ENCODE measurements at regions not wholly inside any gene's neighbourhood (a gene's known extent, or its start where the extent isn't known, plus 50 kb on each side); places are given as distances from the start of the nearest gene placed in this dataset.

DNA sequence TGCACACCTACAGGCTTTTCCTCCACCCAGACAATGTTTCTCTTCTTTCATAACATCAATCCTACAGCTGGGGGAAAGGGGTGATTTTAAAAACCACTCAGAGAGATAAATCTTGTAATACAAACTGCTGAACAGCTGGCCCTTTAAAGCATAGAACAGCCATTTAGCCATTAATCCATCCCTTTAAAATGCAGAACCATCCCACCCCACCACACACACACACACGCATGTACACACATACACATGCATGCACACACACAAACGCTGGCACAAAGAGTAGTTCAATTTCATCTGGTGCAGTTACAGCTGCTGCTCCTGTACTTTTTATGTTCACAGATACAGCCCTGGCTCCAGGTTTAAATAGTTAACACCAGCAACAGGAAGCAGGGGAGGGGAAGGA, 426.1 kb downstream of the MID1IP1 start:
- Histone ChIP-seq H3K27me3 (ENCODE audit: control insufficient read depth in 4 of 4, insufficient read depth in 4 of 4, low read length in 3 of 4) (no peaks in the 10 kb centered on the region), H3K4me3 (ENCODE audit: low read depth in 1 of 3, low read length in 3 of 3) (no peak overlapping the region), H3K9me3 (ENCODE audit: control insufficient read depth in 4 of 4, low read length in 3 of 4) (no peaks in the 10 kb centered on the region), H3K4me1 (ENCODE audit: control insufficient read depth in 4 of 4, insufficient read depth in 4 of 4, low read length in 3 of 4) (no peaks in the 10 kb centered on the region), H3K9ac (ENCODE audit: low read depth in 1 of 2, low read length in 2 of 2) (no peak overlapping the region), H3K27ac (ENCODE audit: low read depth in 1 of 2, low read length in 2 of 2) (no peak overlapping the region), H3K36me3 (ENCODE audit: control insufficient read depth in 4 of 4, insufficient read depth in 3 of 4, low read depth in 1 of 4, low read length in 3 of 4) (no peaks in the 10 kb centered on the region)
- DNase-seq (ENCODE audit: low spot score), result no peak
- 70% methylated on average over 2 of the region's 2 CpGs for WGBS
- TF ChIP-seq HNF4A (conservative IDR thresholded peaks at IDR 0.05) (no peak), MAX (IDR thresholded peaks at IDR 0.05) (no peak), FOXA2 (IDR thresholded peaks at IDR 0.05) (no peak), FOXA1 (IDR thresholded peaks at IDR 0.05) (no peak), RAD21 (IDR thresholded peaks at IDR 0.05) (no peak), HNF4G (IDR thresholded peaks at IDR 0.05) (no peak), GABPA (IDR thresholded peaks at IDR 0.05 in 1 of 2, conservative IDR thresholded peaks at IDR 0.05 in 1 of 2) (no peak), RXRA (IDR thresholded peaks at IDR 0.05) (no peak), JUND (IDR thresholded peaks at IDR 0.05) (no peak), REST (IDR thresholded peaks at IDR 0.05) (no peak), SP1 (IDR thresholded peaks at IDR 0.05) (no peak), YY1 (IDR thresholded peaks at IDR 0.05) (no peak), ZBTB33 (IDR thresholded peaks at IDR 0.05) (no peak)
- TF ChIP-seq, protein P1, sequence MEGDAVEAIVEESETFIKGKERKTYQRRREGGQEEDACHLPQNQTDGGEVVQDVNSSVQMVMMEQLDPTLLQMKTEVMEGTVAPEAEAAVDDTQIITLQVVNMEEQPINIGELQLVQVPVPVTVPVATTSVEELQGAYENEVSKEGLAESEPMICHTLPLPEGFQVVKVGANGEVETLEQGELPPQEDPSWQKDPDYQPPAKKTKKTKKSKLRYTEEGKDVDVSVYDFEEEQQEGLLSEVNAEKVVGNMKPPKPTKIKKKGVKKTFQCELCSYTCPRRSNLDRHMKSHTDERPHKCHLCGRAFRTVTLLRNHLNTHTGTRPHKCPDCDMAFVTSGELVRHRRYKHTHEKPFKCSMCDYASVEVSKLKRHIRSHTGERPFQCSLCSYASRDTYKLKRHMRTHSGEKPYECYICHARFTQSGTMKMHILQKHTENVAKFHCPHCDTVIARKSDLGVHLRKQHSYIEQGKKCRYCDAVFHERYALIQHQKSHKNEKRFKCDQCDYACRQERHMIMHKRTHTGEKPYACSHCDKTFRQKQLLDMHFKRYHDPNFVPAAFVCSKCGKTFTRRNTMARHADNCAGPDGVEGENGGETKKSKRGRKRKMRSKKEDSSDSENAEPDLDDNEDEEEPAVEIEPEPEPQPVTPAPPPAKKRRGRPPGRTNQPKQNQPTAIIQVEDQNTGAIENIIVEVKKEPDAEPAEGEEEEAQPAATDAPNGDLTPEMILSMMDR (IDR thresholded peaks at IDR 0.05; ENCODE audit: low read depth, low read length, missing input control), result no peak

DNA sequence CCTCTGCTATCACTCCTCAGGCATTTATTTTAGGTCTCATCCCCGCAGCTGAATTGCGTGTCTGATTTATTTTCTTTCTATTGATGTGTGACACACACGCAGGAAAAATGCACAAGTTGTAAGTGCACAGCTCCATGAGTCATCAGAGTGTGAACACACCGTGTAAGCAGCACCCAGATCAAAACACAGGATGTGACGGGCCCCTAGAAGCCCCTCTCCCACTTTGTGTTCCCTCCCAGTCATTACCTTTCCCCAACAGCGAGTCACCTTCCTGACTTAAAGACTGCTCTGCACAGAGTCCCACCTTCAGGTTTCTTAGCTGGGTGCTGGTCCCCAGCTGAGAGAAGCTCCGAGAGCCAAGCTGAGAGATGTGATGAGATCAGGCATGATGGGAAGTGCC, 436.7 kb downstream of the MID1IP1 start:
- no peaks in the 10 kb centered on the region for H3K9me3 ChIP-seq (ENCODE audit: control insufficient read depth in 4 of 4, low read length in 3 of 4)
- H3K36me3 ChIP-seq (ENCODE audit: control insufficient read depth in 4 of 4, insufficient read depth in 3 of 4, low read depth in 1 of 4, low read length in 3 of 4), result no peaks in the 10 kb centered on the region
- no peak overlapping the region for H3K27ac ChIP-seq (ENCODE audit: low read depth in 1 of 2, low read length in 2 of 2)
- no peaks in the 10 kb centered on the region for H3K4me1 ChIP-seq (ENCODE audit: control insufficient read depth in 4 of 4, insufficient read depth in 4 of 4, low read length in 3 of 4)
- 92% methylated on average over 7 of the region's 7 CpGs for WGBS
- no peaks in the 10 kb centered on the region for H3K27me3 ChIP-seq (ENCODE audit: control insufficient read depth in 4 of 4, insufficient read depth in 4 of 4, low read length in 3 of 4)
- no peak for DNase-seq (ENCODE audit: low spot score)
- H3K9ac ChIP-seq (ENCODE audit: low read depth in 1 of 2, low read length in 2 of 2), result no peak overlapping the region
- H3K4me3 ChIP-seq (ENCODE audit: low read depth in 1 of 3, low read length in 3 of 3), result no peak overlapping the region
- TF ChIP-seq SP1 (IDR thresholded peaks at IDR 0.05) (no peak), FOXA2 (IDR thresholded peaks at IDR 0.05) (no peak), EGR1 (IDR thresholded peaks at IDR 0.05; ENCODE audit: low read depth in 2 of 2) (no peak), HNF4A (conservative IDR thresholded peaks at IDR 0.05) (no peak), GABPA (IDR thresholded peaks at IDR 0.05 in 1 of 2, conservative IDR thresholded peaks at IDR 0.05 in 1 of 2) (no peak), FOXA1 (IDR thresholded peaks at IDR 0.05) (no peak), JUND (IDR thresholded peaks at IDR 0.05) (no peak), YY1 (IDR thresholded peaks at IDR 0.05) (no peak), ZBTB33 (IDR thresholded peaks at IDR 0.05) (no peak), NR2F2 (IDR thresholded peaks at IDR 0.05) (no peak), RAD21 (IDR thresholded peaks at IDR 0.05) (no peak), MAX (IDR thresholded peaks at IDR 0.05) (no peak), RXRA (IDR thresholded peaks at IDR 0.05) (no peak)
- TF ChIP-seq, protein P1 (IDR thresholded peaks at IDR 0.05; ENCODE audit: low read depth, low read length, missing input control), result no peak
